HG02938 (cell line): ENCODE measurements at regions not wholly inside any gene's neighbourhood (a gene's known extent, or its start where the extent isn't known, plus 50 kb on each side); places are given as distances from the start of the nearest gene placed in this dataset.
A peak's percentile ranks its signal among the peaks of the same experiment; 100 is the strongest.

ENCODE experiments used
- ATAC-seq: cut with Tn5 transposase; IDR thresholded peaks from one replicate; pipeline ENCODE4 v1.9.1; 2021; ENCODE audit warnings: mild to moderate bottlenecking, moderate library complexity; ENCODE audit not compliant: unreplicated experiment

GRCh38 chr4:11485926-11486325 lies 57.2 kb upstream of the HS3ST1 start:
- no peak for ATAC-seq

GRCh38 chr4:11484531-11484930 lies 55.8 kb upstream of the HS3ST1 start:
- ATAC-seq, result no peak

- ATAC-seq, result no peak
Observed at GRCh38 chr4:11483046-11483445, 54.4 kb upstream of the HS3ST1 start.

GRCh38 chr4:11480683-11481082 lies 52.0 kb upstream of the HS3ST1 start:
- peak; percentile 90 for ATAC-seq
